HFFc6 (cell line): ENCODE measurements at regions not wholly inside any gene's neighbourhood (a gene's known extent, or its start where the extent isn't known, plus 50 kb on each side); places are given as distances from the start of the nearest gene placed in this dataset.

Source experiments
- DNase-seq: peaks from one replicate; pipeline ENCODE4 v3.0.0-alpha.2; 2018
- H3K27ac Mint-ChIP-seq: 2 replicates; pipeline ENCODE4 v1.8.0; 2020; ENCODE audit warnings: mild to moderate bottlenecking, mixed read lengths
- H3K27me3 Mint-ChIP-seq: 2 replicates; pipeline ENCODE4 v1.8.0; 2021; ENCODE audit warnings: mild to moderate bottlenecking, moderate library complexity, mixed read lengths; ENCODE audit not compliant: insufficient read depth
- H3K36me3 Mint-ChIP-seq: 2 replicates; pipeline ENCODE4 v1.8.0; 2021; ENCODE audit warnings: low read depth, mixed read lengths
- H3K4me1 Mint-ChIP-seq: 2 replicates; pipeline ENCODE4 v1.8.0; 2020; ENCODE audit warnings: low read depth, mixed read lengths
- H3K4me3 Mint-ChIP-seq: 2 replicates; pipeline ENCODE4 v1.8.0; 2020; ENCODE audit warnings: mild to moderate bottlenecking, moderate library complexity, mixed read lengths
- H3K9me3 Mint-ChIP-seq: 2 replicates; pipeline ENCODE4 v1.8.0; 2020; ENCODE audit warnings: mild to moderate bottlenecking, mixed read lengths
- CTCF ChIP-seq: fragments of 200-600 bp; sonication (generic); IDR thresholded peaks from 2 replicates; pipeline ENCODE4 v1.5.0; 2021; ENCODE audit warnings: antibody characterized with exemption, mild to moderate bottlenecking

- Mint-ChIP-seq H3K27ac (no peak overlapping the region), H3K4me1 (peaks cover 25% of the 10 kb centered on the region), H3K36me3 (no peaks in the 10 kb centered on the region), H3K9me3 (peaks cover 5% of the 10 kb centered on the region), H3K27me3 (no peaks in the 10 kb centered on the region), H3K4me3 (no peak overlapping the region)
- no peak for DNase-seq
- TF ChIP-seq CTCF, result no peak
Observed at GRCh38 chr6:88380618-88381288, 214.6 kb upstream of the CNR1 start.

GRCh38 chr6:88380083-88380482 is 213.9 kb upstream of the CNR1 start:
- no peaks in the 10 kb centered on the region for H3K27me3 Mint-ChIP-seq
- peak; percentile 39 for DNase-seq
- no peak overlapping the region for H3K27ac Mint-ChIP-seq
- TF ChIP-seq CTCF, result no peak
- no peaks in the 10 kb centered on the region for H3K36me3 Mint-ChIP-seq
- peaks cover 25% of the 10 kb centered on the region for H3K4me1 Mint-ChIP-seq
- H3K9me3 Mint-ChIP-seq, result peaks cover 5% of the 10 kb centered on the region
- H3K4me3 Mint-ChIP-seq, result no peak overlapping the region

- Mint-ChIP-seq H3K4me1 (peaks cover 25% of the 10 kb centered on the region), H3K9me3 (peaks cover 5% of the 10 kb centered on the region; the same call in 1 of the 2 replicates), H3K27me3 (peaks cover 3% of the 10 kb centered on the region; the same call in 1 of the 2 replicates), H3K4me3 (no peak overlapping the region), H3K27ac (no peak overlapping the region), H3K36me3 (no peaks in the 10 kb centered on the region)
- no peak for TF ChIP-seq CTCF
- no peak for DNase-seq
Observed at GRCh38 chr6:88378639-88379038, 212.5 kb upstream of the CNR1 start.

DNA sequence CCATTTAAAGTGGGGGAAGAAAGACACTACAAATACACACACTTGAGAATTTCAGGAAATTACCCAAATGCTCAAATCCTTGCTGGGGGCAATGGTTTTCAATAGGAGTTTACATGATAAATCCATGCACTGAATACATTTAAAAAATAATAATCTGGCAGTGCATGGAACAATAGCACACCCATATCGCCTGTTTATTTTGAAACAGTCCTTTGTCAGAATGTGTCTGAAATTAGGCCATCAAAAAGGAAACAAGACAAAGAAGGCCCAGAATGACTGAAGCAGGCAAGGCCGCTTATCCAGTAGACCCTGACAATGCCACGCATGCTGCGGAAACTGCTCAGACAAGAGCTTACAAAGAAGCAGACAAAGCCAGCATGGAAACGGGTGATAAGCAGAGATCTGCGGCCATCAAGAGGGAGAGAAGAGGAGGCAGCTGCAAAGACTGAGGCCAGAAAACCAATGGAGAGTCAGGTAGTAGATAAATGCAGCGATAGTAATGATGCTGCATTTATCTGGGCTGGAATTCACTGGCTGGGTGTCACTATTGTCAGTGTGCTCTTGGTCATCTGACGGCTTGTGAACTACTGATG is 211.9 kb upstream of the CNR1 start:
- Mint-ChIP-seq H3K36me3 (no peaks in the 10 kb centered on the region), H3K9me3 (peaks cover 4% of the 10 kb centered on the region; the same call in 1 of the 2 replicates), H3K4me1 (peaks cover 25% of the 10 kb centered on the region), H3K4me3 (no peak overlapping the region), H3K27me3 (peaks cover 3% of the 10 kb centered on the region; the same call in 1 of the 2 replicates), H3K27ac (no peak overlapping the region)
- no peak for DNase-seq
- no peak for TF ChIP-seq CTCF

DNA sequence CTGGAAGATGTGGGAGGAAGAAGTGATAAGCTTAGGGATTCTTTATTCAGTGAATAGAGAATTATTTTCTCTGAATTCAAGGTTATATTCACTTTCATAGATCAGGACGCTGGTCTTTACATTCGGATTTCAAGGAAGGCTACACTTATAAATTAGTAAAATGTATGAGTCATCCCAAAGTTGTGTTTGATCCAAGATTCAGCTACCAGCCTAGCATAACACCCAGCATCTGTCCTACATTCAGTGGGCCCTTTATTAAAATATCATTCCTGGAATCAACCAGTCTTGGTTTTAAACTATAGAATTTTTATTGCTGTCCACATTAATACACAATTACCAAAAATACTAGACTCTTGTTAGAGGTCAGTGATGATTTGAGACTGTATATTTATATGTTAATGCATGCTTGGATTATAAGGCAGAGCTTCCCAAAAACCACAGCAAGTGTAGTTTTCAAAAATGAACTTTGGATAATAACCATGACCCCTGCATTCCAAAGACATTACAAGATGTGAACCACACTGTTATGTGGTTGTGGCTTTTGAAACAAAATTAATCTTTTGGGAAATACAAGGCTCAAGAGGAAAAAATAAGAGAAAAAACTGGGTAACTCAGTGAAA is 210.7 kb upstream of the CNR1 start:
- DNase-seq, result peak; percentile 59
- no peak overlapping the region for H3K27ac Mint-ChIP-seq
- no peaks in the 10 kb centered on the region for H3K36me3 Mint-ChIP-seq
- peaks cover 25% of the 10 kb centered on the region for H3K4me1 Mint-ChIP-seq
- peaks cover 3% of the 10 kb centered on the region; the same call in 1 of the 2 replicates for H3K27me3 Mint-ChIP-seq
- no peak for TF ChIP-seq CTCF
- H3K4me3 Mint-ChIP-seq, result no peak overlapping the region
- no peaks in the 10 kb centered on the region for H3K9me3 Mint-ChIP-seq
